KBM-7 (cell line): ENCODE measurements at regions not wholly inside any gene's neighbourhood (a gene's known extent, or its start where the extent isn't known, plus 50 kb on each side); places are given as distances from the start of the nearest gene placed in this dataset.
"Not testable (repeated sequence)": the region's sequence is repeated elsewhere in the genome, so short reads cannot be mapped to it uniquely, and the experiment has no call there.

Experiments used
- DNase-seq: peaks from one replicate; pipeline ENCODE4 v3.0.0-alpha.2; 2015
- in situ Hi-C: fragments of 300-500 bp; cut with MboI; formaldehyde crosslinking; loops from 2 replicates; pipeline ENCODE4 v1.14.3; 2020; ENCODE audit warnings: low sequenced_read_pairs, low pct_unique_long_range_greater_than_20kb, mixed read lengths

GRCh38 chr10:106399112-106399511 lies 765.4 kb downstream of the SORCS1 start:
- in situ Hi-C loops: no loop called here
- DNase-seq: no peak

DNA sequence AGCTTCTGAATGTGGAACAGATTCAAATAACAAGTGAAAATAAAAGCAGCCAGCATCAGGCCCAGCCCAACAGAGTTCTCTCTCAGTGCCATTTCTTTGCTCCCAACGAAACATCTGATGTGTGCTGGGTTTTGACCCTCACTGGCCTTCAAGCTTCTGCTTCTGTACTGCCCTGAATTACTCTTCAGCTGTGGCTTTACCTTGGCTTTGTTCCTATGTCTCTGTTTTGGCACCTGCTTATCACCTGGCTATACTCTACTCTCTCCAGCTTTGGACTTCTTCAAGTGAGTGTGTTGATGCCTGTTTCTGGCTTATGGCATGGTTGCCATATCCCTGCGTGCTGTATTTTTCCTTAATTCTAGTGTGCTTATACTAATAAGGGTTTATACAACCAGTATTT lies 768.3 kb downstream of the SORCS1 start:
- no peak for DNase-seq
- in situ Hi-C loops: no loop called here

DNA sequence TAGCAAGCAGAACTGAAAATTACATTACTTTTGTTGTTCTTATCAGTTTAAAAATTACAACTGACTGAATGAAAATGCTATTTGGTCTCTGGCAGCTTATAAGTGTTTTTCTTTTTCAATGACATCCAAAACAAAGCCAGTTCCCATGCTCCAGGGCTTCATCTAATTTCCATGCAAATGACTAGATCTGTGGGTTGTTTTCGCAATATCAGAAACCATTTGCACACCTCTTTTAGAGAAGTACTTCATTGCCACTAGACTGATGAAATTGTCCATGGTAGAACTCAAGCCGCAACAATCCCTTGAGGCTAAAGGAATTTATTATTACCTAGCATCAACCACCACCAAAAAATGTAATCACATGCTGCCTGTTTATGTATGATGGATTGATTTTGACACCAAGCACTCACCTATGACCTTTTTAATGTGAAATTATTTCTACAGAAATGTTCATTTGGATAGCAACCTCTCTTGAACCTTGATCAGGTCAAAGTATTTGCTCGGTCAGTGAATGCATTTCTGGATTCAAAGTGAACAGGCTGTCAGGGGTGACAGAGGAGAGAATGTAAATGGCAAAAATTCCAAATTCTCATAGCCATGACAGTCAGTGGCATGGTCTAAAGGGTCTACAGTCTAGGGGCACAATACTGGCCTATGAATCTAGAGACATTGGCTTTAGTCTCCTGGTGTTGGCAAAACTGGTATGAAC lies 769.3 kb downstream of the SORCS1 start:
- no peak for DNase-seq

GRCh38 chr10:106392778-106393177 lies 771.7 kb downstream of the SORCS1 start:
- DNase-seq: no peak
- in situ Hi-C loops: no loop called here

More for the DNA sequence above, 769.3 kb downstream of the SORCS1 start:
- in situ Hi-C loops: no loop called here

DNA sequence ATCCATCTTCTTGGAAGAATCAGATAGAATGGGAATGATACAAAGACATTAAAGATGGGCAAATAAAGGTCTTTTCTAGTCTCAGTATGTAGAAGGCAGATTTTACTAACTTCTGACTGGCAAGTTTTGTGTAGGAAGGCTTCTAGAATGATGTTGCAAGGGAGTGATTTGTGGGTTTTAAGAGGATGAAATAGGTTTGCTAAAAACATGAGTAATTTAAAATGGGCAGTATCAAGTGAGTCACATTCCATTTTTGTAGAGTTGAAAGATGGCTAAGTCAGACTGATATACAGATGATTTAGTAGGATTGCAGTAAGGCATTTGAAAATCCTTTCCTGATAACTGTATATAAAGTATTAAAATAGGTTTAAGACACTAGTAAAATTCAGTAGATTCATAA lies 777.4 kb downstream of the SORCS1 start:
- DNase-seq: no peak
- in situ Hi-C loops: no loop called here

GRCh38 chr10:106384496-106384895 lies 780.0 kb downstream of the SORCS1 start:
- in situ Hi-C loops: no loop called here
- no peak for DNase-seq

GRCh38 chr10:106380706-106381105 lies 783.8 kb downstream of the SORCS1 start:
- no peak for DNase-seq
- in situ Hi-C loops: no loop called here

- in situ Hi-C loops: no loop called here
- DNase-seq: no peak
These were observed 786.3 kb downstream of the SORCS1 start for GRCh38 chr10:106378251-106378650.

DNA sequence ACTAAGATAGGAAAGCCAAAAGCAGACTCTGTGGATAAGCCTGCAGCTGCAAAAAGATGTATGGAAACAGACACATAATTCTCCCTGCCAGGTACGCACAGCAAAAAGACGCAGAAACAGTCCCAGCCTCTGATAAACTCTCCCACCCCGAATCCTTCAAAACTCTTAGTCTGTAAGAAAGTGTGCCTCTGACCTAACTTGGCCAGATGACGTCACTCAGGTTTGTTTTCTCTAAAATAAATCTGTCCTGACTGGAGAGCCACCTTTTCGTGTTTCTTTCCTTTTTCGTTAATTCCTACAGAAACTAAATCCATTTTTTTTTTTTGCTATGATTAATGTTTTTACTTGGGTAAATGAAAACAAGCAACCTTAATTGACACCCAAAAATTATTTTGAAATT lies 793.8 kb downstream of the SORCS1 start:
- no peak for DNase-seq
- in situ Hi-C loops: no loop called here

GRCh38 chr10:106360870-106361269 lies 803.6 kb downstream of the SORCS1 start:
- DNase-seq: no peak
- in situ Hi-C loops: no loop called here

DNA sequence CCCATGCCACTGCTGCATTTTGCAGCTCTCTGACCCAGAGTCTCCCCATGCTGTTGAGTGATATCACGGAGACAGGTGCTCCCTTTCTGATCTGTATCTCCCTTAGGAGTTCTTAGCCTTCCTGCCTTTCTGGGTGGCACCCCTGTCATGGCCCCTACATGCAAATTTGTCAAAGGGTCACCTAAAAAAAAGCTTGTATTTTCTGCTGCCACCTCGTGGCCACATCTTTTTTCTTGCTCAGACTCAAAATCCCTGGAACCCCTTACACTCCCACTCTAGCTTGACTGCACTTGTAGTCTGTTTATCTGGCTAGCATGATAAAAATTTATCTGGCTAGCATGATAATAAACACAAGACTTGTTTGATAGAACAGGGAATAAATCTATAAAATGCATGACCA lies 809.1 kb downstream of the SORCS1 start:
- in situ Hi-C loops: no loop called here
- peak; percentile 11 for DNase-seq

GRCh38 chr10:106348933-106349332 lies 815.6 kb downstream of the SORCS1 start:
- in situ Hi-C loops: no loop called here
- no peak for DNase-seq

DNA sequence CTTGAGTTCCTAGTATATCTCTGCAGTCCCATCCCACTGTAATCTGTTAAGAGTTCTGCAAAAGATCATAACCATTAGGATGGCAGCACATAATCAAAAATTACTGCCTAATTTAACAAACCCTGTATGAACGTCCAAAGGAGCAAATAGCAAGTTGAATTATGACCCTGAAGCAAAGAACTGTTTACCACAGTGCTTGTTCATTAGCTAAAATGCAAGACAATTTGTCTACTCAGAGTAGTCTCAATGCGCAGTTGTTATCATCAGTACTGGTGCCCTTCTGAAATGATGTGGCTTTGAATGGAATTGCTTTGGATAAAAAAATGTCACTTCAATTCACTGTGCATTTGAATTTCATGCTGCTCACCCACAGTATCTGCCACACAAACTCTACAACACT lies 817.0 kb downstream of the SORCS1 start:
- in situ Hi-C loops: no loop called here
- no peak for DNase-seq

- DNase-seq, in situ Hi-C loops: not testable (repeated sequence)
These were observed 821.0 kb downstream of the SORCS1 start for GRCh38 chr10:106343539-106343938.

DNA sequence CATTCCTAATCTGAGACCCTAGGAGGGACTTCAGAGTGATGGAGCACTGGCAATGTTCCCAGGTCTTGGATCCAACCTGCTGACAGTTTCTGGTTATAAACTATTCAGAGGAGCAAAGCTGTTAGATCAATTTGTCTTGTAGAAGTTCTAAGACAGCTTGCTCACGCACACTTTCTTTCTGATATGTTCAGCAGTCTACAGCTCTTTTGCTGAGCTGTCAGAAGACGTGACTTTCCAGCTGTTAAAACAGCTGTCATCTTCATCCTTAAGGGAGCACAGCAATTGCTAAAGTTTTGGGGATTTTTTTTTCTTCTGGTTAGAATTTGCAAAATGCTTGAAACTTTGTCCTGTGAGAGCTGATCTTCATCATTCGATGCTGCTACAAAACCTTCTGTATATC lies 823.1 kb downstream of the SORCS1 start:
- in situ Hi-C loops: no loop called here
- DNase-seq: no peak

GRCh38 chr10:106338486-106338885 lies 826.0 kb downstream of the SORCS1 start:
- DNase-seq: no peak

DNA sequence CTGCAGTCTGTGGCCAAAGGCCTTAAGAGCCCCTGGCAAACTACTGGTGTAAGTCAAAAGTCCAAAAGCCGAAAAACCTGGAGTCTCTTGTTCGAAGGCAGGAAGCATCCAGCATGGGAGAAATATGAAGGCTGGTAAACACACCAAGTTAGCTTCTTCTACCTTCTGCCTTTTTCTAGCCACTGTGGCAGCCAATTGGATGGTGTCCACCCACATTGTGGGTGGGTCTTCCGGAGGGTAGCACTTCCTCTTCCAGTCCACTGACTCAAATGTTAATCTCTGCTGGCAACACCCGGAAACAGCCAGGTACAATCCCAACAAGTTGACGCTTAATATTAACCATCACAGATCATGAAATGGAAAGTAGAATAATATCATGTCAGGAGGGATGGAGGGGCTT lies 827.6 kb downstream of the SORCS1 start:
- in situ Hi-C loops: no loop called here
- no peak for DNase-seq

More at GRCh38 chr10:106338486-106338885, 826.0 kb downstream of the SORCS1 start:
- in situ Hi-C loops: no loop called here

- in situ Hi-C loops: no loop called here
- DNase-seq: no peak
These were observed 836.8 kb downstream of the SORCS1 start for GRCh38 chr10:106327747-106328146.

- in situ Hi-C loops: no loop called here
- DNase-seq: no peak
These were observed 843.6 kb downstream of the SORCS1 start for GRCh38 chr10:106320876-106321275.

- DNase-seq: no peak
- in situ Hi-C loops: no loop called here
These were observed 844.4 kb downstream of the SORCS1 start for GRCh38 chr10:106320078-106320477.

GRCh38 chr10:106317554-106317953 lies 847.0 kb downstream of the SORCS1 start:
- in situ Hi-C loops: no loop called here
- no peak for DNase-seq
